ENCODE measurements at regions not wholly inside any gene's neighbourhood (a gene's known extent, or its start where the extent isn't known, plus 50 kb on each side); places are given as distances from the start of the nearest gene placed in this dataset.
"Not testable (repeated sequence)": the region's sequence is repeated elsewhere in the genome, so short reads cannot be mapped to it uniquely, and the experiment has no call there.

GRCh38 chr6:11403035-11403601 is 134.4 kb upstream of the TMEM170B start:
- no peak for DNase-seq

GRCh38 chr6:11402581-11402980 is 135.0 kb upstream of the TMEM170B start:
- DNase-seq, result not testable (repeated sequence)

GRCh38 chr6:11401954-11402353 is 135.6 kb upstream of the TMEM170B start:
- not testable (repeated sequence) for DNase-seq

- no peak for DNase-seq
Observed at GRCh38 chr6:11398451-11399326, 138.9 kb upstream of the TMEM170B start.

GRCh38 chr6:11397622-11398450 is 139.7 kb upstream of the TMEM170B start:
- DNase-seq, result no peak

- no peak for DNase-seq
Observed at GRCh38 chr6:11396860-11397259, 140.7 kb upstream of the TMEM170B start.

GRCh38 chr6:11393713-11394627 is 143.6 kb upstream of the TMEM170B start:
- no peak for DNase-seq

GRCh38 chr6:11392778-11393507 is 144.6 kb upstream of the TMEM170B start:
- no peak for DNase-seq

- no peak for DNase-seq
Observed at GRCh38 chr6:11391934-11392777, 145.4 kb upstream of the TMEM170B start.

GRCh38 chr6:11389977-11390376 is 147.6 kb upstream of the TMEM170B start:
- no peak for DNase-seq

- DNase-seq, result no peak
Observed at GRCh38 chr6:11388983-11389944, 148.3 kb upstream of the TMEM170B start.

- no peak for DNase-seq
Observed at GRCh38 chr6:11387707-11388430, 149.7 kb upstream of the TMEM170B start.

GRCh38 chr6:11386726-11387125 is 150.8 kb upstream of the TMEM170B start:
- DNase-seq, result no peak

GRCh38 chr6:11386323-11386722 is 151.2 kb upstream of the TMEM170B start:
- no peak for DNase-seq

- no peak for DNase-seq
Observed at GRCh38 chr6:11384531-11385309, 152.3 kb upstream of the NEDD9 start.

GRCh38 chr6:11381801-11382513 is 149.5 kb upstream of the NEDD9 start:
- peak; percentile 69 for DNase-seq

Data from stimulated activated CD8-positive, alpha-beta memory T cell treated with anti-CD3 and anti-CD28 coated beads, Interleukin-4, amount 100 ng/mL, for 48 hours (primary cell).